Pons (tissue), 1 donor: ENCODE measurements at regions not wholly inside any gene's neighbourhood (a gene's known extent, or its start where the extent isn't known, plus 50 kb on each side); places are given as distances from the start of the nearest gene placed in this dataset.
"Not testable (repeated sequence)": the region's sequence is repeated elsewhere in the genome, so short reads cannot be mapped to it uniquely, and the experiment has no call there.

Source experiments
- DNase-seq: peaks from one replicate; pipeline ENCODE4 v3.0.0-alpha.2; 2016; ENCODE audit warnings: low spot score

- DNase-seq: no peak
Measured at GRCh38 chr2:103169861-103170260, 408.0 kb downstream of the TMEM182 start.

- no peak for DNase-seq
Measured at GRCh38 chr2:103172821-103173220, 411.0 kb downstream of the TMEM182 start.

- no peak for DNase-seq
Measured at GRCh38 chr2:103174711-103175110, 412.9 kb downstream of the TMEM182 start.

GRCh38 chr2:103176294-103176915 lies 414.6 kb downstream of the TMEM182 start:
- DNase-seq: no peak

GRCh38 chr2:103179798-103180197 lies 418.0 kb downstream of the TMEM182 start:
- DNase-seq: peak; percentile 7

- no peak for DNase-seq
Measured at GRCh38 chr2:103183061-103183460, 421.2 kb downstream of the TMEM182 start.

GRCh38 chr2:103196802-103197201 lies 435.0 kb downstream of the TMEM182 start:
- DNase-seq: no peak

- DNase-seq: not testable (repeated sequence)
Measured at GRCh38 chr2:103200774-103201173, 438.9 kb downstream of the TMEM182 start.

- DNase-seq: no peak
Measured at GRCh38 chr2:103208916-103209315, 447.1 kb downstream of the TMEM182 start.

GRCh38 chr2:103213028-103213542 lies 451.3 kb downstream of the TMEM182 start:
- no peak for DNase-seq

- no peak for DNase-seq
Measured at GRCh38 chr2:103218516-103218915, 456.7 kb downstream of the TMEM182 start.

- no peak for DNase-seq
Measured at GRCh38 chr2:103219398-103219797, 457.6 kb downstream of the TMEM182 start.

- DNase-seq: no peak
Measured at GRCh38 chr2:103222969-103223368, 461.1 kb downstream of the TMEM182 start.

- no peak for DNase-seq
Measured at GRCh38 chr2:103230796-103231195, 469.0 kb downstream of the TMEM182 start.

GRCh38 chr2:103232865-103233264 lies 471.0 kb downstream of the TMEM182 start:
- DNase-seq: no peak

GRCh38 chr2:103233691-103234090 lies 471.9 kb downstream of the TMEM182 start:
- no peak for DNase-seq

GRCh38 chr2:103235283-103235682 lies 473.5 kb downstream of the TMEM182 start:
- DNase-seq: no peak

- DNase-seq: no peak
Measured at GRCh38 chr2:103249462-103249861, 487.6 kb downstream of the TMEM182 start.

- no peak for DNase-seq
Measured at GRCh38 chr2:103252781-103253180, 490.9 kb downstream of the TMEM182 start.

- DNase-seq: no peak
Measured at GRCh38 chr2:103254611-103255010, 492.8 kb downstream of the TMEM182 start.

- DNase-seq: no peak
Measured at GRCh38 chr2:103264058-103264768, 502.4 kb downstream of the TMEM182 start.

GRCh38 chr2:103265521-103265920 lies 503.7 kb downstream of the TMEM182 start:
- no peak for DNase-seq

- DNase-seq: no peak
Measured at GRCh38 chr2:103268841-103269498, 507.1 kb downstream of the TMEM182 start.
